Astrocyte (in vitro differentiated cells and primary cell): ENCODE measurements at regions not wholly inside any gene's neighbourhood (a gene's known extent, or its start where the extent isn't known, plus 50 kb on each side); places are given as distances from the start of the nearest gene placed in this dataset.

Source experiments
- DNase-seq: peaks from one replicate; pipeline ENCODE4 v3.0.0-alpha.2; 2010; ENCODE audit warnings: low read depth
- FAIRE-seq: peaks from 2 replicates; lab custom pipeline; 2011; peaks lifted over from hg19 to GRCh38; lab: Jason Lieb, UNC
- H2AFZ ChIP-seq: 2 replicates; pipeline ENCODE4 v1.6.0; 2012; ENCODE audit warnings: low read depth, low read length, inconsistent platforms
- H3K27ac ChIP-seq: 2 replicates; pipeline ENCODE4 v1.5.1; 2011; ENCODE audit warnings: low read depth, low read length, inconsistent platforms
- H3K27me3 ChIP-seq: 2 replicates; pipeline ENCODE4 v1.6.0; 2011; ENCODE audit warnings: low read length, inconsistent platforms; ENCODE audit not compliant: insufficient read depth
- H3K36me3 ChIP-seq: 2 replicates; pipeline ENCODE4 v1.5.1; 2011; ENCODE audit warnings: low read length, inconsistent platforms; ENCODE audit not compliant: insufficient read depth
- H3K4me1 ChIP-seq: 2 replicates; pipeline ENCODE4 v1.5.1; 2011; ENCODE audit warnings: low read length, inconsistent platforms; ENCODE audit not compliant: insufficient read depth
- H3K4me2 ChIP-seq: 2 replicates; pipeline ENCODE4 v1.6.0; 2012; ENCODE audit warnings: low read length, inconsistent platforms
- H3K4me3 ChIP-seq: 2 replicates; pipeline ENCODE4 v1.5.1; 2011; ENCODE audit warnings: low read depth, mild to moderate bottlenecking, low read length, inconsistent platforms; ENCODE audit not compliant: insufficient read depth
- H3K79me2 ChIP-seq: 2 replicates; pipeline ENCODE4 v1.6.0; 2012; ENCODE audit warnings: mild to moderate bottlenecking, low read length, inconsistent platforms; ENCODE audit not compliant: insufficient read depth
- H3K9ac ChIP-seq: 2 replicates; pipeline ENCODE4 v1.6.0; 2012; ENCODE audit warnings: mild to moderate bottlenecking, low read length, inconsistent platforms
- H3K9me3 ChIP-seq: 2 replicates; pipeline ENCODE4 v1.5.1; 2012; ENCODE audit warnings: low read depth, mild to moderate bottlenecking, low read length, inconsistent platforms; ENCODE audit not compliant: insufficient read depth
- H4K20me1 ChIP-seq: 2 replicates; pipeline ENCODE4 v1.6.0; 2012; ENCODE audit warnings: low read length, inconsistent platforms; ENCODE audit not compliant: insufficient read depth
- H3K27ac Mint-ChIP-seq: one replicate; pipeline ENCODE4 v1.8.0; 2021; ENCODE audit warnings: mild to moderate bottlenecking, mixed read lengths; ENCODE audit not compliant: unreplicated experiment
- H3K27me3 Mint-ChIP-seq: one replicate; pipeline ENCODE4 v1.8.0; 2021; ENCODE audit warnings: low read depth, mixed read lengths; ENCODE audit not compliant: unreplicated experiment
- H3K36me3 Mint-ChIP-seq: one replicate; pipeline ENCODE4 v1.8.0; 2021; ENCODE audit warnings: low read depth, mixed read lengths; ENCODE audit not compliant: unreplicated experiment
- H3K4me1 Mint-ChIP-seq: one replicate; pipeline ENCODE4 v1.8.0; 2021; ENCODE audit warnings: low read depth, mixed read lengths; ENCODE audit not compliant: unreplicated experiment
- H3K4me3 Mint-ChIP-seq: one replicate; pipeline ENCODE4 v1.8.0; 2021; ENCODE audit warnings: mild to moderate bottlenecking, moderate library complexity, mixed read lengths; ENCODE audit not compliant: unreplicated experiment
- H3K9me3 Mint-ChIP-seq: one replicate; pipeline ENCODE4 v1.8.0; 2021; ENCODE audit warnings: mild to moderate bottlenecking, mixed read lengths; ENCODE audit not compliant: unreplicated experiment
- CTCF ChIP-seq: IDR thresholded peaks from 2 replicates; pipeline ENCODE4 v1.5.1; 2011; ENCODE audit warnings: low read depth, mild to moderate bottlenecking, inconsistent platforms, low read length, moderate library complexity; ENCODE audit not compliant: insufficient read depth
- EZH2 ChIP-seq: IDR thresholded peaks from 2 replicates; pipeline ENCODE4 v1.6.1; 2012; ENCODE audit warnings: mild to moderate bottlenecking, low read length, inconsistent platforms; ENCODE audit not compliant: insufficient read depth

GRCh38 chr1:56399795-56400194, 179.6 kb downstream of the PLPP3 start:
- no peak for DNase-seq
- H3K36me3 Mint-ChIP-seq, result no peaks in the 10 kb centered on the region
- Histone ChIP-seq H3K27me3 (no peaks in the 10 kb centered on the region), H3K79me2 (no peaks in the 10 kb centered on the region), H3K36me3 (no peaks in the 10 kb centered on the region), H3K27ac (no peak overlapping the region), H3K4me2 (no peak overlapping the region), H3K9me3 (no peaks in the 10 kb centered on the region), H3K9ac (no peak overlapping the region), H4K20me1 (no peaks in the 10 kb centered on the region), H3K4me1 (no peaks in the 10 kb centered on the region), H2AFZ (no peak overlapping the region), H3K4me3 (no peak overlapping the region)
- TF ChIP-seq CTCF (no peak), EZH2 (no peak)
- H3K4me1 Mint-ChIP-seq, result no peaks in the 10 kb centered on the region
- H3K27ac Mint-ChIP-seq, result no peak overlapping the region
- FAIRE-seq, result no peak
- peaks cover 7% of the 10 kb centered on the region for H3K27me3 Mint-ChIP-seq
- no peak overlapping the region for H3K4me3 Mint-ChIP-seq
- peaks cover 3% of the 10 kb centered on the region for H3K9me3 Mint-ChIP-seq

DNA sequence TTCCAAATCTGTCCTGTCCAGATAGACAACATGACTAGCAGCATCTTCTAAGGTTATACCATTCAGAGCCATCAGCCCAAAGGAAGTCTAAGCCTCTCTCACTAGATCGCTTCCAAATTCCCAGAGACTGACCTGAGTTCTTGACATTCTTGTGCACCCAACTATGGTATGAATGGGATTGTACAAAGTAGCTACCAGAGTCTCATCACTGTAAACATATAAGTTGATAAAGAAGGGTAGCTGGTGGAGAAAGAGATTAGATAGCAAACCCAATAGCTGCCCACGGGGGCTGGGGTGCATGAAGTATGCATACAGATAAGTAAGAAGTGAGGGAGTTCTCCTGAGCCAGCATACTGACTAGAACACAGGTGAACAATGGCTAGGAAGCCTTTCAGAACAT, 180.0 kb downstream of the PLPP3 start:
- H3K27ac ChIP-seq, result no peak overlapping the region
- no peak overlapping the region for H3K27ac Mint-ChIP-seq
- no peaks in the 10 kb centered on the region for H3K27me3 ChIP-seq
- no peaks in the 10 kb centered on the region for H3K36me3 Mint-ChIP-seq
- H3K4me1 ChIP-seq, result no peaks in the 10 kb centered on the region
- peaks cover 5% of the 10 kb centered on the region for H3K27me3 Mint-ChIP-seq
- no peaks in the 10 kb centered on the region for H3K4me1 Mint-ChIP-seq
- no peak overlapping the region for H3K4me2 ChIP-seq
- H3K36me3 ChIP-seq, result no peaks in the 10 kb centered on the region
- no peaks in the 10 kb centered on the region for H3K79me2 ChIP-seq
- no peak for TF ChIP-seq CTCF
- TF ChIP-seq EZH2, result no peak
- H2AFZ ChIP-seq, result no peak overlapping the region
- H4K20me1 ChIP-seq, result no peaks in the 10 kb centered on the region
- H3K9me3 Mint-ChIP-seq, result peaks cover 3% of the 10 kb centered on the region
- DNase-seq (peak; percentile 42), FAIRE-seq (no peak)
- H3K4me3 ChIP-seq, result no peak overlapping the region
- no peak overlapping the region for H3K4me3 Mint-ChIP-seq
- H3K9ac ChIP-seq, result no peak overlapping the region
- no peaks in the 10 kb centered on the region for H3K9me3 ChIP-seq

GRCh38 chr1:56397811-56398231, 181.5 kb downstream of the PLPP3 start:
- H3K27me3 Mint-ChIP-seq, result peaks cover 18% of the 10 kb centered on the region
- H3K9me3 Mint-ChIP-seq, result peaks cover 4% of the 10 kb centered on the region
- H3K4me1 Mint-ChIP-seq, result no peaks in the 10 kb centered on the region
- H3K9ac ChIP-seq, result no peak overlapping the region
- H3K9me3 ChIP-seq, result no peaks in the 10 kb centered on the region
- H3K36me3 ChIP-seq, result no peaks in the 10 kb centered on the region
- H3K27ac Mint-ChIP-seq, result no peak overlapping the region
- H3K27ac ChIP-seq, result no peak overlapping the region
- no peak overlapping the region for H3K4me2 ChIP-seq
- no peaks in the 10 kb centered on the region for H3K27me3 ChIP-seq
- TF ChIP-seq CTCF (no peak), EZH2 (no peak)
- DNase-seq (no peak), FAIRE-seq (no peak)
- H3K4me3 Mint-ChIP-seq, result no peak overlapping the region
- no peak overlapping the region for H3K4me3 ChIP-seq
- no peaks in the 10 kb centered on the region for H3K79me2 ChIP-seq
- no peaks in the 10 kb centered on the region for H4K20me1 ChIP-seq
- no peaks in the 10 kb centered on the region for H3K36me3 Mint-ChIP-seq
- no peaks in the 10 kb centered on the region for H3K4me1 ChIP-seq
- H2AFZ ChIP-seq, result no peak overlapping the region
